ENCODE measurements at regions not wholly inside any gene's neighbourhood (a gene's known extent, or its start where the extent isn't known, plus 50 kb on each side); places are given as distances from the start of the nearest gene placed in this dataset.

DNA sequence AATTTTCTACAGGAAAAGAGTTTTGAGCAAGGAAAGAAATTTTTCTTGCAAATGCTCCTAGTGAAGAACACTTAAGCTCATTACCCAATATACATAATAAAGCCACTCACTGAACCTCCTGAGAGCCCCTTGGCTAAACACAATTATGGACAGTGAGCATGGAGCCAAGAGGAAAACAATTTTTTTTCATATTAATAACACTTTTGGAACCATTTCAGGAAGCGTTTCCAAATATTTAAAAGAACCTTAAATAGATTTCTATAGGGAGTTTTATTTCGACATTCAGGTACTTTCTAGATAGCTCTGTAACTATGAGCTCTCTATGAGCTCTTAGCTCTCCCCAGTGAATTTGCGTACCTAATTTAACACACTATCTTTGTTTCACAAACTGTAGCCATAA is 581.1 kb downstream of the ZNF385D start:
- Mint-ChIP-seq H3K27me3 (no peaks in the 10 kb centered on the region), H3K27ac (no peak overlapping the region), H3K4me3 (ENCODE audit: low read depth) (no peak overlapping the region), H3K36me3 (ENCODE audit: insufficient read depth) (no peaks in the 10 kb centered on the region), H3K9me3 (ENCODE audit: low read depth) (no peaks in the 10 kb centered on the region), H3K4me1 (ENCODE audit: low read depth) (no peaks in the 10 kb centered on the region)
- DNase-seq (ENCODE audit: low spot score, unreplicated experiment): no peak
- TF ChIP-seq CTCF (IDR thresholded peaks at IDR 0.05; ENCODE audit: unreplicated experiment): no peak

DNA sequence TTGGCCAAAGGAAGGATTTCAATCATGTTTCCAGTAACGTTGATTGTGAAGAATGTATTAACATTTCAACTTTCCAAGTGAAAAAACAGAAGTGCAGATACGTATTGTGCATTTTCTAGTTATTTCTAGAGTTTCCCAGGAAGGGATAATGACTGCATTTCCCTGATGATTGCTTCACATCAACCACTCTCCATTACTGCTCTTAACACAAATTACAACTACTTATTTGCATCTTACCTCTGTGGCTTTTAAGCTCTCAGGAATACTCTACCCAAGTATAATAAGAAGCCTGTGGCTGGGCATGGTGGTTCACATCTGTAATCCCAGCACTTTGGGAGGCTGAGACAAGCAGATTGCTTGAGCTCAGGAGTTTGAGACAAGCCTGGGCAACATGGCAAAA is 582.5 kb downstream of the ZNF385D start:
- DNase-seq (ENCODE audit: low spot score, unreplicated experiment): no peak
- Mint-ChIP-seq H3K9me3 (ENCODE audit: low read depth) (no peaks in the 10 kb centered on the region), H3K36me3 (ENCODE audit: insufficient read depth) (no peaks in the 10 kb centered on the region), H3K27ac (no peak overlapping the region), H3K4me3 (ENCODE audit: low read depth) (no peak overlapping the region), H3K4me1 (ENCODE audit: low read depth) (no peaks in the 10 kb centered on the region), H3K27me3 (no peaks in the 10 kb centered on the region)
- no peak for TF ChIP-seq CTCF (IDR thresholded peaks at IDR 0.05; ENCODE audit: unreplicated experiment)

DNA sequence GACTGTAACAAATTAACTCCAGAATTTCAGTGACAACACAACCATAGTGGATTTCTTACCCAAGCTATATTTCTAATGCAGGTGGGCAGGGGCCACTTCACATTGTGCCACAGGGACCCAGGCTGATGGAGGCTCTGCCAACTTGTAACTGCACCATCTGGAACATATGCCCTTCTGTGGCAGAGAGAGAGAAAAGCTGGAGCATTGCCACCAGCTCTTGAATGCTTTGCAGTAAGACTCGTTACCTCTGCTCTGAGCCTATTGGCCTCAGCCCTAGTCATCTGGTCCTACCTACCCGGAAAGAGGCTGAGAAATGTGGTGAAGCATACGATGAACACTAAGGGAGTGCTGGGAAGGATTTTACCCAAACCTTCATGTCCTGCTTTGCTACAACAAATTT is 587.1 kb downstream of the ZNF385D start:
- Mint-ChIP-seq H3K27ac (no peak overlapping the region), H3K27me3 (no peaks in the 10 kb centered on the region), H3K4me3 (ENCODE audit: low read depth) (no peak overlapping the region), H3K4me1 (ENCODE audit: low read depth) (no peaks in the 10 kb centered on the region), H3K9me3 (ENCODE audit: low read depth) (no peaks in the 10 kb centered on the region), H3K36me3 (ENCODE audit: insufficient read depth) (no peaks in the 10 kb centered on the region)
- DNase-seq (ENCODE audit: low spot score, unreplicated experiment): no peak
- TF ChIP-seq CTCF (IDR thresholded peaks at IDR 0.05; ENCODE audit: unreplicated experiment): no peak

GRCh38 chr3:21159543-21159906 is 591.5 kb downstream of the ZNF385D start:
- no peak overlapping the region for H3K4me3 Mint-ChIP-seq (ENCODE audit: low read depth)
- no peaks in the 10 kb centered on the region for H3K36me3 Mint-ChIP-seq (ENCODE audit: insufficient read depth)
- TF ChIP-seq CTCF (IDR thresholded peaks at IDR 0.05; ENCODE audit: unreplicated experiment): no peak
- peaks cover 9% of the 10 kb centered on the region for H3K9me3 Mint-ChIP-seq (ENCODE audit: low read depth)
- DNase-seq (ENCODE audit: low spot score, unreplicated experiment): no peak
- H3K4me1 Mint-ChIP-seq (ENCODE audit: low read depth): peaks cover 1% of the 10 kb centered on the region
- H3K27me3 Mint-ChIP-seq: no peaks in the 10 kb centered on the region
- no peak overlapping the region for H3K27ac Mint-ChIP-seq

- no peak for TF ChIP-seq CTCF (IDR thresholded peaks at IDR 0.05; ENCODE audit: unreplicated experiment)
- peaks cover 1% of the 10 kb centered on the region for H3K4me1 Mint-ChIP-seq (ENCODE audit: low read depth)
- no peaks in the 10 kb centered on the region for H3K36me3 Mint-ChIP-seq (ENCODE audit: insufficient read depth)
- no peak overlapping the region for H3K4me3 Mint-ChIP-seq (ENCODE audit: low read depth)
- H3K9me3 Mint-ChIP-seq (ENCODE audit: low read depth): peaks cover 9% of the 10 kb centered on the region
- DNase-seq (ENCODE audit: low spot score, unreplicated experiment): no peak
- no peak overlapping the region for H3K27ac Mint-ChIP-seq
- no peaks in the 10 kb centered on the region for H3K27me3 Mint-ChIP-seq
Measured at GRCh38 chr3:21158861-21159542, 592.0 kb downstream of the ZNF385D start.

All from progenitor cell of endocrine pancreas (in vitro differentiated cells).